H1 (cell line): ENCODE measurements at regions not wholly inside any gene's neighbourhood (a gene's known extent, or its start where the extent isn't known, plus 50 kb on each side); places are given as distances from the start of the nearest gene placed in this dataset.

Source experiments
- BACH1 ChIP-seq: IDR thresholded peaks from 2 replicates; pipeline ENCODE4 v1.6.1; 2012; ENCODE audit warnings: low read length, improper control_type of control experiment
- CBX8 ChIP-seq: fragments of 300-800, 300-1000 bp; sonication (generic); IDR thresholded peaks from 2 replicates; pipeline ENCODE4 v1.7.1; 2016; ENCODE audit warnings: low read depth, low read length, borderline replicate concordance
- CREB1 ChIP-seq: IDR thresholded peaks from 2 replicates; pipeline ENCODE4 v1.6.1; 2012; ENCODE audit warnings: inconsistent platforms
- EP300 ChIP-seq, 2 experiments: IDR thresholded peaks; 1 replicate in 1 of 2; 2 replicates in 1 of 2; pipeline ENCODE4 v1.6.1; 2011 to 2012; ENCODE audit warnings: low read depth in 2 of 2, low read length in 2 of 2, mild to moderate bottlenecking in 2 of 2, borderline replicate concordance in 1 of 2, inconsistent platforms in 1 of 2, moderate library complexity in 1 of 2
- SP1 ChIP-seq: IDR thresholded peaks from 2 replicates; pipeline ENCODE4 v1.6.1; 2011; ENCODE audit warnings: low read depth, low read length
- TAF7 ChIP-seq: optimal IDR thresholded peaks from 2 replicates; pipeline ENCODE3; 2011; ENCODE audit warnings: low read depth, mild to moderate bottlenecking, inconsistent platforms, low read length, moderate library complexity, borderline replicate concordance
- TF ChIP-seq, protein P1 (sequence below): IDR thresholded peaks from 2 replicates; pipeline ENCODE4 v1.6.1; 2012; ENCODE audit warnings: inconsistent platforms
- TF ChIP-seq, protein P2 (sequence below): IDR thresholded peaks from 2 replicates; pipeline ENCODE4 v1.6.1; 2012; ENCODE audit warnings: inconsistent platforms

DNA sequence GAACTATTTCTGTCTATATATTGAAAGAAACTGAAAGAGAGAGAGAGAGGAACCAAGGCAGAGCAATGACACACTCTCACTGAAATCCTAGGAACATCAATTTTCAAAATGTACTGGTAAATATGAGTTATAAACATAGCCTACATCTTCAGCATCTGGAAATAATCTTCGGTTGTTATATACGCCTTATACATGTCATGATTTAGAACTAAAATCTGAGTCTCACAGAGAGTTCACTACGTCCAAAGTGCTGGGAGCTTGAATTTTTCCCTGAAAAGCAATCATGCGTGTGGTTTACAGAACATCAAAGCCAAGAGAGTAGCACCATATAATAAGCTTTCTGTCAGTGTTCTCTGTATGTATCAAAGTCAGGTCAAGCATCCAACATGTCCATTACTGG is 420.0 kb upstream of the CBLB start (continued):
- TF ChIP-seq EP300 (IDR thresholded peaks at IDR 0.05; ENCODE audit: borderline replicate concordance in 1 of 2, low read depth in 2 of 2, low read length in 2 of 2) (no peak), TAF7 (no peak), CREB1 (no peak), BACH1 (no peak), CBX8 (no peak), SP1 (no peak)
- TF ChIP-seq, protein P1, sequence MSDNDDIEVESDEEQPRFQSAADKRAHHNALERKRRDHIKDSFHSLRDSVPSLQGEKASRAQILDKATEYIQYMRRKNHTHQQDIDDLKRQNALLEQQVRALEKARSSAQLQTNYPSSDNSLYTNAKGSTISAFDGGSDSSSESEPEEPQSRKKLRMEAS, result no peak
- TF ChIP-seq, protein P2, sequence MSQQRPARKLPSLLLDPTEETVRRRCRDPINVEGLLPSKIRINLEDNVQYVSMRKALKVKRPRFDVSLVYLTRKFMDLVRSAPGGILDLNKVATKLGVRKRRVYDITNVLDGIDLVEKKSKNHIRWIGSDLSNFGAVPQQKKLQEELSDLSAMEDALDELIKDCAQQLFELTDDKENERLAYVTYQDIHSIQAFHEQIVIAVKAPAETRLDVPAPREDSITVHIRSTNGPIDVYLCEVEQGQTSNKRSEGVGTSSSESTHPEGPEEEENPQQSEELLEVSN, result no peak
